Suprapubic skin (tissue), 4 donors: ENCODE measurements at regions not wholly inside any gene's neighbourhood (a gene's known extent, or its start where the extent isn't known, plus 50 kb on each side); places are given as distances from the start of the nearest gene placed in this dataset.

Experiments used
- DNase-seq, 2 donors: peaks; one replicate each; pipeline ENCODE4 v3.0.0-alpha.2; 2019; ENCODE audit warnings: low spot score in 2 of 2
- H3K27ac ChIP-seq: fragments of 200-600 bp; sonication (generic); one replicate; pipeline ENCODE4 v1.5.1; 2019
- H3K27me3 ChIP-seq: fragments of 200-600 bp; sonication (generic); one replicate; pipeline ENCODE4 v1.5.1; 2019
- H3K36me3 ChIP-seq: fragments of 200-600 bp; sonication (generic); one replicate; pipeline ENCODE4 v1.5.1; 2019
- H3K4me1 ChIP-seq: fragments of 200-600 bp; sonication (generic); one replicate; pipeline ENCODE4 v1.5.1; 2019
- H3K4me3 ChIP-seq: fragments of 200-600 bp; sonication (generic); one replicate; pipeline ENCODE4 v1.5.1; 2019; ENCODE audit warnings: mild to moderate bottlenecking
- H3K9me3 ChIP-seq: fragments of 200-600 bp; sonication (generic); one replicate; pipeline ENCODE4 v1.5.1; 2019
- EP300 ChIP-seq: sonication (generic); formaldehyde crosslinking; IDR thresholded peaks from one replicate; pipeline ENCODE4 v1.6.1; 2017; ENCODE audit warnings: antibody characterized with exemption
- POLR2A ChIP-seq, 2 donors: fragments of 450-650 bp; IDR thresholded peaks; one replicate each; pipeline ENCODE4 v1.6.1; 2017; ENCODE audit warnings: antibody characterized with exemption in 2 of 2, mild to moderate bottlenecking in 2 of 2, moderate library complexity in 2 of 2
- POLR2AphosphoS5 ChIP-seq, 3 donors: sonication (generic); formaldehyde crosslinking; IDR thresholded peaks; one replicate each; pipeline ENCODE4 v1.6.1; 2017; ENCODE audit warnings: antibody characterized with exemption in 3 of 3
- WGBS: methylation state at CpG from one replicate; pipeline ENCODE4 v1.1.5; 2018; 5-methylcytosine and 5-hydroxymethylcytosine counted together
- TF ChIP-seq, protein P1 (sequence below), 2 donors: fragments of 200-600 bp in 1 of 2; fragments of 450-650 bp in 1 of 2; sonication (generic) in 1 of 2; IDR thresholded peaks; one replicate each; pipeline ENCODE4 v1.5.1; 2016 to 2019; ENCODE audit warnings: antibody characterized with exemption in 2 of 2, mild to moderate bottlenecking in 1 of 2, moderate library complexity in 1 of 2

DNA sequence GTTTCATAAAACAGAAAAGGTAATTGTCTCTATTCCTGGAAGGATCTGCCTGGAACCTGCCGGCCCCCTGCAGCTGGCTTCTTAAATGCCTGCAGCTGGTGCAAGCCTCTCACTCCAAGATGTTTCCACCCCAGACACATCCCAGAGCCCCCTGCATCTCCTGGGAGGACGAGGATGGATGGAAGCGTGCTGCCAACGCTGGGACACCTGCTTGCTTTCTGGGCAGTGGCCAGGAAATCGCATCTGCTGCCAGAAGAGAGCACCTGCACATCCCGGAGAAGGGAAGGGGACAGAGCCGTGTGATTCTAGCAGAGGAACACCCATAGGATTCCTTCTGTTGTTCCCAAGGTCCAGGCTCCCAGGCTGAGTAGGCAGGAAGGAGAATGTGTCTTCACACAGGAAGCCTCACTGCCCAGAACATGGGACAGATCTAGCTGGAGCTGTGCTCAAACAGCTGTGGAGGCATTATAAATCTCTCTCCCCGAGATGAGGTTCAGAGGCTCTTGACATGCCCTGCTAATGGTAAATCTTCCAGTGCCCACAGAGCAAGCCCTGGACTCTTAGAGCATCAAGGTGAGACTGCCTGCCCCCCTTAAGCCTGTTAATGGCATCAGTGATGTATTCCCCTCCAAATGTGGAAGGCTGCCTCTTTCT, 138.8 kb upstream of the MAP1LC3B2 start:
- TF ChIP-seq POLR2AphosphoS5 (IDR thresholded peaks at IDR 0.05) (no peak), EP300 (no peak), POLR2A (IDR thresholded peaks at IDR 0.05) (no peak)
- TF ChIP-seq, protein P1, sequence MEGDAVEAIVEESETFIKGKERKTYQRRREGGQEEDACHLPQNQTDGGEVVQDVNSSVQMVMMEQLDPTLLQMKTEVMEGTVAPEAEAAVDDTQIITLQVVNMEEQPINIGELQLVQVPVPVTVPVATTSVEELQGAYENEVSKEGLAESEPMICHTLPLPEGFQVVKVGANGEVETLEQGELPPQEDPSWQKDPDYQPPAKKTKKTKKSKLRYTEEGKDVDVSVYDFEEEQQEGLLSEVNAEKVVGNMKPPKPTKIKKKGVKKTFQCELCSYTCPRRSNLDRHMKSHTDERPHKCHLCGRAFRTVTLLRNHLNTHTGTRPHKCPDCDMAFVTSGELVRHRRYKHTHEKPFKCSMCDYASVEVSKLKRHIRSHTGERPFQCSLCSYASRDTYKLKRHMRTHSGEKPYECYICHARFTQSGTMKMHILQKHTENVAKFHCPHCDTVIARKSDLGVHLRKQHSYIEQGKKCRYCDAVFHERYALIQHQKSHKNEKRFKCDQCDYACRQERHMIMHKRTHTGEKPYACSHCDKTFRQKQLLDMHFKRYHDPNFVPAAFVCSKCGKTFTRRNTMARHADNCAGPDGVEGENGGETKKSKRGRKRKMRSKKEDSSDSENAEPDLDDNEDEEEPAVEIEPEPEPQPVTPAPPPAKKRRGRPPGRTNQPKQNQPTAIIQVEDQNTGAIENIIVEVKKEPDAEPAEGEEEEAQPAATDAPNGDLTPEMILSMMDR (IDR thresholded peaks at IDR 0.05) = no peak
- Histone ChIP-seq H3K4me1 (no peaks in the 10 kb centered on the region), H3K27me3 (no peaks in the 10 kb centered on the region), H3K27ac (no peak overlapping the region), H3K4me3 (no peak overlapping the region), H3K9me3 (no peaks in the 10 kb centered on the region), H3K36me3 (no peaks in the 10 kb centered on the region)
- DNase-seq = no peak
- WGBS = 51% methylated on average over 3 of the region's 8 CpGs

DNA sequence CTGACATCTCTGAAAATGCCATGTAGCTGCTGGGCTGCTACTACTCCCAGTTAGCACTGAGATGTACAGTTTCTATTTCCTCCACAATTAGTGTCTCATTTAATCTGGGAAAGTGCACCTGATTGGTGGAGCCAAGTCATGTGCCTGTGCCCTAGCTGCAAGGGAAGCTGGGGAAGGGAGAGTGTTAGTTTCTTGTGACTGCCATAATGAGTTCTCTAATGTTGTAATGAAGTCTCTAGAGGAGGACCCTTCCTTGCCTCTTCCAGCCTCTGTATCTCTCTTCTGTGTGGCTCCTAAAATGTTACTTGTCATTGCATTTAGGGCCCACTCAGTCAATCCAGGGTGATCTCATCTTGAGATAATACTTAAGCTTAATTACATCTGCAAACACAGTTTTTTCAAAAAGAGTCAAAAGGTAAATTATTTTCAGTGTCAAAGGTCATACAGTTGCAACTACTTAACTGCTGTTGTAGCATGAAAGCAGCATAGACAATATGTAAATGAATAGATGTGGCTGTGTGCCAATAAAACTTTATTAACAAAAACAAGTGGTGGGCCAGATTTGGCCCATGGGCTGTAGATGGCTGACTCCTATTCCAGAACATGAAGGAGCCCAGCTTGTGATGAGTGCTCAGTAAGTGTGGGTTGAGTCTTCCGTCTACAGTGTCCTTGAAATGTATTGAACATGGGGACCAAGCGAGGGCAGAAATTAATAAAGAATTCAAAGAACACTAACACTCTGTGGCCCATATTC, 137.2 kb upstream of the MAP1LC3B2 start:
- WGBS = 98% methylated on average over 2 of the region's 2 CpGs
- no peak for DNase-seq
- TF ChIP-seq, protein P1 (IDR thresholded peaks at IDR 0.05) = no peak
- TF ChIP-seq POLR2A (IDR thresholded peaks at IDR 0.05) = no peak
- no peak for TF ChIP-seq EP300
- TF ChIP-seq POLR2AphosphoS5 (IDR thresholded peaks at IDR 0.05) = no peak
- Histone ChIP-seq H3K4me1 (peaks cover 9% of the 10 kb centered on the region), H3K9me3 (no peaks in the 10 kb centered on the region), H3K27ac (no peak overlapping the region), H3K4me3 (no peak overlapping the region), H3K27me3 (no peaks in the 10 kb centered on the region), H3K36me3 (no peaks in the 10 kb centered on the region)

DNA sequence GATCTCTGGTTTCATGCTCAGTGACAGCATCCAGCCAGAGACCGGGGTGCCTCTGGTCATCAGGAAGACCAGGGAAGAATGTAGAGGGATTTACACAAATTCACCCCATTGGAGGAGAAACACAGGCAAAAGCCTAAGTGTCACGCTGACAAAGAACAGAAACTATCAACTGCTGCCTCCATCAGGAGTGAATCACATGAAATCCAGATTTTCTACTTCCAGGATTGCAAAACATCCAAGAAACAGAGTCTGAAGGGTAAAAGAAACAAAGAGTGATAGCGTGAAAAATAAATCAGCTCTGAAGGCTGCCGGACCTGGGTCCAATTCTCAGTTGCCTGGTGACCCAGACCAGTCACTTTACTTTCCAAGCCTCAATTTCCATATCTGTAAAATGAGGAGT, 136.1 kb upstream of the MAP1LC3B2 start:
- no peak for DNase-seq

DNA sequence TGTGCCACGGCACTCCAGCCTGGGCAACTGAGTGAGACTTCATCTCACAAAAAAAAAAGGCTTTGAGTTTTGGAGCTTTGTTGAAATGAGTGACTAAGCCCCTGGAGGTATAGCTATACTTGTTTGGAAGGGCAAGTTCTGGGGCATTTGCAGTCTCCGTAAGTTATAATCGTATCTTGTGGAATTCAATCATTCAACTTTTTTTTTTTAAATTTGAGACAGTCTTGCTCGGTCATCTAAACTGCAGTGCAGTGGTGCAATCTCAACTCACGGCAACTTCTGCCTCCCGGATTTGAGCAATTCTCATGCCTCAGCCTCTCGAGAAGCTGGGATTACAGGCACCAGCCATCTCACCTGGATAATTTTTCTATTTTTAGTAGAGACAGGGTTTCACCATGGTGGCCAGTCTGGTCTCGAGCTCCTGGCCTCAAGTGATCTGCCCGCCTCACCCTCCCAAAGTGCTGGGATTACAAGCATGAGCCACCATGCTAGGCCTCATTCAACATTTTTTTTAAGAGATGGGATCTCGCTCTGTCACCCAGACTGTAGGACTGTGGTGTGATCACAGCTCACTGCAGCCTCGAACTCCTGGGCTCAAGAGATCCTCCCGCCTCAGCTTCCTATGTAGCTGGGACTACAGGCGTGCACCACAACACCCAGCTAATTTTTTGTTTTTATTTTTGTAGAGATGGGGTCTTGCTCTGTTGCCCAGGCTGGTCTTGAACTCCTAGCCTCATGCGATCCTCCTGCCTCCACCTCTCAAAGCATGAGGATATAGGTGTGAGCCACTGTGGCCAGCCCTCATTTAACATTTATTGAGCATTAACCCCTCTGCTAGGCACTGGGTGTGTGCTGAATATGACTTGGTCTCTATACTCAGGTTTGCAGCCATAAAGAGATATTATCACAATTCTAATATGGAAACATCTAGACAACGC, 133.7 kb upstream of the MAP1LC3B2 start:
- Histone ChIP-seq H3K27me3 (no peaks in the 10 kb centered on the region), H3K4me3 (no peak overlapping the region), H3K9me3 (no peaks in the 10 kb centered on the region), H3K27ac (peak overlapping the region; percentile 15), H3K36me3 (no peaks in the 10 kb centered on the region), H3K4me1 (peaks cover 10% of the 10 kb centered on the region)
- TF ChIP-seq POLR2A (IDR thresholded peaks at IDR 0.05) = no peak
- no peak for TF ChIP-seq POLR2AphosphoS5 (IDR thresholded peaks at IDR 0.05)
- TF ChIP-seq, protein P1 (IDR thresholded peaks at IDR 0.05) = no peak
- no peak for TF ChIP-seq EP300
- DNase-seq = no peak
- WGBS = 81% methylated on average over 15 of the region's 15 CpGs

More for the DNA sequence above, 136.1 kb upstream of the MAP1LC3B2 start:
- 51% methylated on average over 4 of the region's 4 CpGs for WGBS
- peak in 1 of 3 donors; percentile 47 for TF ChIP-seq POLR2AphosphoS5 (IDR thresholded peaks at IDR 0.05)
- TF ChIP-seq, protein P1 (IDR thresholded peaks at IDR 0.05) = no peak
- peaks cover 10% of the 10 kb centered on the region for H3K4me1 ChIP-seq
- H3K9me3 ChIP-seq = no peaks in the 10 kb centered on the region
- H3K27ac ChIP-seq = no peak overlapping the region
- H3K36me3 ChIP-seq = no peaks in the 10 kb centered on the region
- H3K4me3 ChIP-seq = no peak overlapping the region
- H3K27me3 ChIP-seq = no peaks in the 10 kb centered on the region
